GM18873 (cell line): ENCODE measurements at regions not wholly inside any gene's neighbourhood (a gene's known extent, or its start where the extent isn't known, plus 50 kb on each side); places are given as distances from the start of the nearest gene placed in this dataset.
"Not testable (repeated sequence)": the region's sequence is repeated elsewhere in the genome, so short reads cannot be mapped to it uniquely, and the experiment has no call there.

Experiments used
- ATAC-seq: cut with Tn5 transposase; IDR thresholded peaks from one replicate; pipeline ENCODE4 v1.9.1; 2021; ENCODE audit warnings: mild to moderate bottlenecking, moderate library complexity, moderate number of reproducible peaks; ENCODE audit not compliant: unreplicated experiment, low FRiP score

- ATAC-seq, result no peak
These were observed 131.9 kb downstream of the NPR3 start for GRCh38 chr5:32842813-32843530.

GRCh38 chr5:32843531-32843895 lies 132.4 kb downstream of the NPR3 start:
- ATAC-seq, result no peak

GRCh38 chr5:32845171-32845570 lies 134.1 kb downstream of the NPR3 start:
- ATAC-seq, result no peak

GRCh38 chr5:32848120-32848519 lies 137.0 kb downstream of the NPR3 start:
- no peak for ATAC-seq

- ATAC-seq, result no peak
These were observed 137.6 kb downstream of the NPR3 start for GRCh38 chr5:32848681-32849080.

- no peak for ATAC-seq
These were observed 139.8 kb downstream of the NPR3 start for GRCh38 chr5:32850817-32851496.

- no peak for ATAC-seq
These were observed 140.5 kb downstream of the NPR3 start for GRCh38 chr5:32851559-32852173.

- ATAC-seq, result no peak
These were observed 141.4 kb downstream of the NPR3 start for GRCh38 chr5:32852535-32852934.

GRCh38 chr5:32852976-32853375 lies 141.9 kb downstream of the NPR3 start:
- no peak for ATAC-seq

GRCh38 chr5:32854473-32854872 lies 143.4 kb downstream of the NPR3 start:
- ATAC-seq, result no peak

- ATAC-seq, result no peak
These were observed 148.1 kb downstream of the NPR3 start for GRCh38 chr5:32859211-32859641.

- no peak for ATAC-seq
These were observed 154.4 kb downstream of the NPR3 start for GRCh38 chr5:32865475-32865874.

GRCh38 chr5:32866138-32866537 lies 155.0 kb downstream of the NPR3 start:
- ATAC-seq, result no peak

- no peak for ATAC-seq
These were observed 158.1 kb downstream of the NPR3 start for GRCh38 chr5:32869216-32869615.

- ATAC-seq, result no peak
These were observed 165.7 kb downstream of the NPR3 start for GRCh38 chr5:32876791-32877190.

- not testable (repeated sequence) for ATAC-seq
These were observed 168.2 kb downstream of the NPR3 start for GRCh38 chr5:32879364-32879763.

- ATAC-seq, result no peak
These were observed 169.7 kb downstream of the NPR3 start for GRCh38 chr5:32880796-32881195.

GRCh38 chr5:32887390-32887789 lies 176.3 kb downstream of the NPR3 start:
- no peak for ATAC-seq

- ATAC-seq, result no peak
These were observed 178.0 kb downstream of the NPR3 start for GRCh38 chr5:32889078-32889477.

- no peak for ATAC-seq
These were observed 192.5 kb downstream of the NPR3 start for GRCh38 chr5:32903613-32904012.

GRCh38 chr5:32908641-32909040 lies 197.5 kb downstream of the NPR3 start:
- ATAC-seq, result no peak

GRCh38 chr5:32909207-32909606 lies 198.1 kb downstream of the NPR3 start:
- no peak for ATAC-seq
